Panc1 (cell line): ENCODE measurements at regions not wholly inside any gene's neighbourhood (a gene's known extent, or its start where the extent isn't known, plus 50 kb on each side); places are given as distances from the start of the nearest gene placed in this dataset.

Source experiments
- ATAC-seq: fragments of 200-7000 bp; cut with Tn5 transposase; 2 replicates; pipeline ENCODE4 v1.9.1; 2020; ENCODE audit warnings: mild to moderate bottlenecking, moderate library complexity
- BruUV-seq: library from RNA; stranded (reverse); fragments of 400-500 nt; replicated peaks from 2 replicates; lab custom pipeline; 2021; lab: Mats Ljungman, UMichigan
- CTCF ChIA-PET: fragments of 300-600 bp; sonication (Branson Sonifier 250); formaldehyde crosslinking; loops from one replicate; lab custom pipeline; 2022; ENCODE audit warnings: antibody characterized with exemption; lab: Charles Lee
- POLR2A ChIA-PET: fragments of 300-600 bp; sonication (Branson Sonifier 250); formaldehyde crosslinking; loops from one replicate; lab custom pipeline; 2022; ENCODE audit warnings: antibody characterized with exemption; lab: Charles Lee
- DNase-seq: peaks from one replicate; pipeline ENCODE4 v3.0.0-alpha.2; 2010; ENCODE audit warnings: low read depth, low spot score
- H3K27ac ChIP-seq: 2 replicates; pipeline ENCODE4 v1.5.1; 2011; ENCODE audit warnings: mild to moderate bottlenecking, low read length, inconsistent platforms
- H3K27me3 ChIP-seq: fragments of 200-500 bp; sonication (Bioruptor generic); 2 replicates; pipeline ENCODE4 v1.6.0; 2014; ENCODE audit warnings: low read length, inconsistent platforms; ENCODE audit not compliant: control insufficient read depth, insufficient read depth
- H3K36me3 ChIP-seq: fragments of 200-500 bp; sonication (Bioruptor generic); 2 replicates; pipeline ENCODE4 v1.5.1; 2014; ENCODE audit warnings: inconsistent platforms, mild to moderate bottlenecking, low read length, moderate library complexity; ENCODE audit not compliant: control insufficient read depth, insufficient read depth
- H3K4me1 ChIP-seq: 2 replicates; pipeline ENCODE4 v1.5.1; 2011; ENCODE audit warnings: inconsistent platforms, mild to moderate bottlenecking, low read length, moderate library complexity; ENCODE audit not compliant: control insufficient read depth, insufficient read depth
- H3K4me3 ChIP-seq, 2 experiments: 2 replicates each; pipeline ENCODE4 v1.5.1; 2011 to 2012; ENCODE audit warnings: low read depth in 2 of 2, low read length in 2 of 2, mild to moderate bottlenecking in 2 of 2, inconsistent platforms in 1 of 2, moderate library complexity in 1 of 2
- H3K9me3 ChIP-seq: fragments of 200-500 bp; sonication (Bioruptor generic); 2 replicates; pipeline ENCODE4 v1.5.1; 2014; ENCODE audit warnings: low read depth, mild to moderate bottlenecking, inconsistent platforms, low read length, moderate library complexity; ENCODE audit not compliant: control insufficient read depth, insufficient read depth
- CTCF ChIP-seq: fragments of 450-650 bp; IDR thresholded peaks from 2 replicates; pipeline ENCODE4 v1.5.1; 2017; ENCODE audit warnings: mild to moderate bottlenecking
- POLR2AphosphoS5 ChIP-seq: IDR thresholded peaks from 2 replicates; pipeline ENCODE4 v1.6.1; 2012; ENCODE audit warnings: mild to moderate bottlenecking, low read depth, low read length, moderate library complexity
- REST ChIP-seq, 2 experiments: IDR thresholded peaks; 2 replicates each; pipeline ENCODE4 v1.6.1; 2011 to 2012; ENCODE audit warnings: low read depth in 2 of 2, control low read depth in 1 of 2, low read length in 1 of 2, mild to moderate bottlenecking in 1 of 2, moderate library complexity in 1 of 2; ENCODE audit not compliant: insufficient read depth in 1 of 2
- SIN3A ChIP-seq: IDR thresholded peaks from 2 replicates; pipeline ENCODE4 v1.6.1; 2012; ENCODE audit warnings: low read depth, mild to moderate bottlenecking, low read length, moderate library complexity, borderline replicate concordance; ENCODE audit not compliant: insufficient read depth
- TCF7L2 ChIP-seq: IDR thresholded peaks from 2 replicates; pipeline ENCODE4 v1.6.1; 2011; ENCODE audit warnings: mild to moderate bottlenecking, low read depth, low read length, inconsistent platforms
- in situ Hi-C: cut with HindIII; loops from 2 replicates; pipeline ENCODE4 v1.10.0; 2016; ENCODE audit warnings: low sequenced_read_pairs, low pct_unique_long_range_greater_than_20kb
- intact Hi-C: fragments of 100-400 bp; cut with micrococcal nuclease; formaldehyde crosslinking; loops from one replicate; pipeline ENCODE4 v1.10.0; 2022; ENCODE audit not compliant: unreplicated experiment

GRCh38 chr15:70199124-70199482 lies 101.4 kb upstream of the TLE3 start:
- Histone ChIP-seq H3K4me1 (peaks cover 28% of the 10 kb centered on the region), H3K36me3 (no peaks in the 10 kb centered on the region), H3K27me3 (no peaks in the 10 kb centered on the region), H3K4me3 (no peak overlapping the region), H3K9me3 (no peaks in the 10 kb centered on the region), H3K27ac (no peak overlapping the region; the same call in 1 of the 2 replicates)
- in situ Hi-C loops (no loop called here), intact Hi-C loops (no loop called here)
- POLR2A ChIA-PET: no interaction called here
- BruUV-seq: no TSS peak
- DNase-seq (no peak), ATAC-seq (no peak)
- no peak for TF ChIP-seq POLR2AphosphoS5
- no peak for TF ChIP-seq SIN3A
- no peak for TF ChIP-seq REST (IDR thresholded peaks at IDR 0.05; ENCODE audit: insufficient read depth in 1 of 2, low read depth in 2 of 2, low read length in 1 of 2)
- TF ChIP-seq CTCF: no peak
- no peak for TF ChIP-seq TCF7L2
- CTCF ChIA-PET: no interaction called here

- ATAC-seq (no peak), DNase-seq (no peak)
- Histone ChIP-seq H3K9me3 (no peaks in the 10 kb centered on the region), H3K27me3 (no peaks in the 10 kb centered on the region), H3K27ac (no peak overlapping the region; the same call in none of the 2 replicates), H3K4me3 (no peak overlapping the region), H3K36me3 (no peaks in the 10 kb centered on the region), H3K4me1 (peaks cover 28% of the 10 kb centered on the region)
- intact Hi-C loops (no loop called here), in situ Hi-C loops (no loop called here)
- BruUV-seq: no TSS peak
- ChIA-PET CTCF (no interaction called here), POLR2A (no interaction called here)
- TF ChIP-seq CTCF (no peak), TCF7L2 (no peak), REST (IDR thresholded peaks at IDR 0.05; ENCODE audit: insufficient read depth in 1 of 2, low read depth in 2 of 2, low read length in 1 of 2) (no peak), POLR2AphosphoS5 (no peak), SIN3A (no peak)
These were observed 100.9 kb upstream of the TLE3 start for GRCh38 chr15:70198441-70199123.
